ENCODE measurements at regions not wholly inside any gene's neighbourhood (a gene's known extent, or its start where the extent isn't known, plus 50 kb on each side); places are given as distances from the start of the nearest gene placed in this dataset.
A peak's percentile ranks its signal among the peaks of the same experiment; 100 is the strongest.

- DNase-seq (ENCODE audit: low spot score) = no peak
- ATAC-seq = no peak
Measured at GRCh38 chr4:119829326-119829725, 200.7 kb upstream of the PDE5A start.

GRCh38 chr4:119825696-119826095 lies 197.1 kb upstream of the PDE5A start:
- no peak for ATAC-seq
- DNase-seq (ENCODE audit: low spot score) = no peak

- DNase-seq (ENCODE audit: low spot score) (no peak), ATAC-seq (no peak)
Measured at GRCh38 chr4:119823891-119824290, 195.3 kb upstream of the PDE5A start.

GRCh38 chr4:119823045-119823444 lies 194.4 kb upstream of the PDE5A start:
- no peak for ATAC-seq
- DNase-seq (ENCODE audit: low spot score) = no peak

- ATAC-seq (no peak), DNase-seq (ENCODE audit: low spot score) (no peak)
Measured at GRCh38 chr4:119816473-119816872, 187.9 kb upstream of the PDE5A start.

GRCh38 chr4:119810001-119810400 lies 181.4 kb upstream of the PDE5A start:
- DNase-seq (ENCODE audit: low spot score) = no peak
- ATAC-seq = no peak

- no peak for ATAC-seq
- no peak for DNase-seq (ENCODE audit: low spot score)
Measured at GRCh38 chr4:119804404-119804803, 175.8 kb upstream of the PDE5A start.

GRCh38 chr4:119797238-119797894 lies 168.8 kb upstream of the PDE5A start:
- ATAC-seq (no peak), DNase-seq (ENCODE audit: low spot score) (no peak)

GRCh38 chr4:119795986-119796578 lies 167.5 kb upstream of the PDE5A start:
- no peak for DNase-seq (ENCODE audit: low spot score)
- no peak for ATAC-seq

- ATAC-seq (no peak), DNase-seq (ENCODE audit: low spot score) (no peak)
Measured at GRCh38 chr4:119794681-119795080, 166.1 kb upstream of the PDE5A start.

GRCh38 chr4:119794113-119794512 lies 165.5 kb upstream of the PDE5A start:
- ATAC-seq = no peak

GRCh38 chr4:119788349-119789266 lies 160.0 kb upstream of the PDE5A start:
- no peak for DNase-seq (ENCODE audit: low spot score)
- ATAC-seq = no peak

More at GRCh38 chr4:119794113-119794512, 165.5 kb upstream of the PDE5A start:
- DNase-seq (ENCODE audit: low spot score) = no peak

GRCh38 chr4:119785963-119786362 lies 157.4 kb upstream of the PDE5A start:
- DNase-seq (ENCODE audit: low spot score) (no peak), ATAC-seq (peak; percentile 62)

GRCh38 chr4:119783189-119783983 lies 154.8 kb upstream of the PDE5A start:
- ATAC-seq = peak; percentile 87
- peak; percentile 53 for DNase-seq (ENCODE audit: low spot score)

- DNase-seq (ENCODE audit: low spot score) = no peak
- ATAC-seq = no peak
Measured at GRCh38 chr4:119781044-119781443, 152.4 kb upstream of the PDE5A start.

GRCh38 chr4:119774840-119775239 lies 146.2 kb upstream of the PDE5A start:
- ATAC-seq = no peak
- no peak for DNase-seq (ENCODE audit: low spot score)

- ATAC-seq (no peak), DNase-seq (ENCODE audit: low spot score) (no peak)
Measured at GRCh38 chr4:119765951-119766350, 137.3 kb upstream of the PDE5A start.

- no peak for ATAC-seq
- no peak for DNase-seq (ENCODE audit: low spot score)
Measured at GRCh38 chr4:119765469-119765868, 136.9 kb upstream of the PDE5A start.

- ATAC-seq (no peak), DNase-seq (ENCODE audit: low spot score) (no peak)
Measured at GRCh38 chr4:119763386-119763785, 134.8 kb upstream of the PDE5A start.

- ATAC-seq (no peak), DNase-seq (ENCODE audit: low spot score) (no peak)
Measured at GRCh38 chr4:119755599-119755998, 127.0 kb upstream of the PDE5A start.

- ATAC-seq = no peak
Measured at GRCh38 chr4:119752936-119753335, 124.3 kb upstream of the PDE5A start.

More at GRCh38 chr4:119752936-119753335, 124.3 kb upstream of the PDE5A start:
- no peak for DNase-seq (ENCODE audit: low spot score)
